Loucy (cell line): ENCODE measurements at regions not wholly inside any gene's neighbourhood (a gene's known extent, or its start where the extent isn't known, plus 50 kb on each side); places are given as distances from the start of the nearest gene placed in this dataset.

Experiments used
- EZH2phosphoT487 ChIP-seq: fragments of 200-600 bp; IDR thresholded peaks from 2 replicates; pipeline ENCODE4 v1.6.1; 2018; ENCODE audit warnings: antibody characterized with exemption, mild to moderate bottlenecking, moderate library complexity, borderline replicate concordance
- TF ChIP-seq, protein P1 (sequence below): fragments of 200-600 bp; sonication (generic); conservative IDR thresholded peaks from 2 replicates; pipeline ENCODE4 v1.5.1; 2014; ENCODE audit warnings: mild to moderate bottlenecking, antibody characterized with exemption, low read length

DNA sequence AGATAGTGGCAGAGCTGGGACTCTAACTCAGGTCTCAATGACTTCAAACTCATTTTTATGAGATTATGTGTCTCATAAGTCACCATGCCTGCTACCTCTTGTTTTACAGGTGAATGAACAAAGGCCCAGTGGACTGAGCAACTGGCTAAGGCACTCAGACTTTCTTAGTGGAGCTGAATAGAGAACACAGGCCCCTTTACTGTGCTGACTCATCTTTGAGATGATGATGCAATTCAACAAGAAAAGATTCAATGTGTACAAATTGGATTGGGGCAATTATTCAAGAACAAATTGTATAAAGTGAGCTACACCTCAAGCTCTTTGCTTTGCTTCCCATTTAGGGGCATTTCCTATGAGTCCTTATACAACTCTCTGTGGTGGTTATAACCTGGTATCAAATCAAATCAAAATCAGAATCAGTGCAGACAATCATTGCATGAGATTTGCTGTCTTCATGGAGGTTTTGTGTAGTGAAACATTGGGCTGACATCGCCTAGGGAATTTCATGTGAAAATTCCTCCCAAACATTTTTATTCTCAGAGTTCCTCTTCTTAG lies 84.3 kb upstream of the PPP2R2B start:
- TF ChIP-seq, protein P1, sequence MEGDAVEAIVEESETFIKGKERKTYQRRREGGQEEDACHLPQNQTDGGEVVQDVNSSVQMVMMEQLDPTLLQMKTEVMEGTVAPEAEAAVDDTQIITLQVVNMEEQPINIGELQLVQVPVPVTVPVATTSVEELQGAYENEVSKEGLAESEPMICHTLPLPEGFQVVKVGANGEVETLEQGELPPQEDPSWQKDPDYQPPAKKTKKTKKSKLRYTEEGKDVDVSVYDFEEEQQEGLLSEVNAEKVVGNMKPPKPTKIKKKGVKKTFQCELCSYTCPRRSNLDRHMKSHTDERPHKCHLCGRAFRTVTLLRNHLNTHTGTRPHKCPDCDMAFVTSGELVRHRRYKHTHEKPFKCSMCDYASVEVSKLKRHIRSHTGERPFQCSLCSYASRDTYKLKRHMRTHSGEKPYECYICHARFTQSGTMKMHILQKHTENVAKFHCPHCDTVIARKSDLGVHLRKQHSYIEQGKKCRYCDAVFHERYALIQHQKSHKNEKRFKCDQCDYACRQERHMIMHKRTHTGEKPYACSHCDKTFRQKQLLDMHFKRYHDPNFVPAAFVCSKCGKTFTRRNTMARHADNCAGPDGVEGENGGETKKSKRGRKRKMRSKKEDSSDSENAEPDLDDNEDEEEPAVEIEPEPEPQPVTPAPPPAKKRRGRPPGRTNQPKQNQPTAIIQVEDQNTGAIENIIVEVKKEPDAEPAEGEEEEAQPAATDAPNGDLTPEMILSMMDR, result no peak
- TF ChIP-seq EZH2phosphoT487, result no peak
